MM.1S (cell line): ENCODE measurements at regions not wholly inside any gene's neighbourhood (a gene's known extent, or its start where the extent isn't known, plus 50 kb on each side); places are given as distances from the start of the nearest gene placed in this dataset.

Experiments
- DNase-seq: peaks from one replicate; pipeline ENCODE4 v3.0.0-alpha.2; 2015
- H2AFZ ChIP-seq: fragments of 300-600 bp; sonication (generic); 2 replicates; pipeline ENCODE4 v1.6.0; 2016; ENCODE audit warnings: antibody characterized with exemption, low read length
- H3F3A ChIP-seq: fragments of 300-600 bp; sonication (generic); 2 replicates; pipeline ENCODE4 v1.6.1; 2016; ENCODE audit warnings: mild to moderate bottlenecking, antibody characterized with exemption, low read length, moderate library complexity, mixed read lengths; ENCODE audit not compliant: insufficient read depth
- H3K27ac ChIP-seq: fragments of 300-600 bp; sonication (generic); 2 replicates; pipeline ENCODE4 v1.5.1; 2016; ENCODE audit warnings: mild to moderate bottlenecking, low read length
- H3K27me3 ChIP-seq: fragments of 300-600 bp; sonication (generic); replicated peaks from 2 replicates; pipeline ENCODE4 v1.6.0; 2016; ENCODE audit warnings: low read length; ENCODE audit not compliant: insufficient read depth
- H3K36me3 ChIP-seq: fragments of 300-600 bp; sonication (generic); replicated peaks from 2 replicates; pipeline ENCODE4 v1.6.1; 2016; ENCODE audit warnings: mild to moderate bottlenecking, low read length, mixed read lengths; ENCODE audit not compliant: insufficient read depth
- H3K4me1 ChIP-seq: fragments of 300-600 bp; sonication (generic); 2 replicates; pipeline ENCODE4 v1.6.1; 2016; ENCODE audit warnings: low read length, mixed read lengths
- H3K4me2 ChIP-seq: fragments of 300-600 bp; sonication (generic); 2 replicates; pipeline ENCODE4 v1.6.0; 2016; ENCODE audit warnings: low read depth, low read length
- H3K4me3 ChIP-seq: fragments of 300-600 bp; sonication (generic); 2 replicates; pipeline ENCODE4 v1.5.1; 2016; ENCODE audit warnings: low read length, mixed read lengths
- H3K79me2 ChIP-seq: fragments of 300-600 bp; sonication (generic); 2 replicates; pipeline ENCODE4 v1.6.1; 2016; ENCODE audit warnings: mixed run types, low read length, mixed read lengths
- H3K9ac ChIP-seq: fragments of 300-600 bp; sonication (generic); 2 replicates; pipeline ENCODE4 v1.6.1; 2016; ENCODE audit warnings: low read length, mixed read lengths
- H3K9me2 ChIP-seq: fragments of 300-600 bp; sonication (generic); replicated peaks from 2 replicates; pipeline ENCODE4 v1.6.1; 2016; ENCODE audit warnings: mild to moderate bottlenecking, low read length, mixed read lengths; ENCODE audit not compliant: insufficient read depth
- H3K9me3 ChIP-seq: fragments of 300-600 bp; sonication (generic); replicated peaks from 2 replicates; pipeline ENCODE4 v1.6.1; 2016; ENCODE audit warnings: mild to moderate bottlenecking, low read length, mixed read lengths; ENCODE audit not compliant: insufficient read depth
- H4K20me1 ChIP-seq: fragments of 300-600 bp; sonication (generic); 2 replicates; pipeline ENCODE4 v1.6.1; 2016; ENCODE audit warnings: mild to moderate bottlenecking, low read length, moderate library complexity, mixed read lengths; ENCODE audit not compliant: insufficient read depth
- CTCF ChIP-seq: fragments of 300-600 bp; sonication (generic); IDR thresholded peaks from 2 replicates; pipeline ENCODE4 v1.5.1; 2016; ENCODE audit warnings: antibody characterized with exemption, low read length, mixed read lengths
- EZH2 ChIP-seq: fragments of 300-600 bp; sonication (generic); optimal IDR thresholded peaks from 2 replicates; pipeline ENCODE3; 2017; ENCODE audit warnings: low read depth, mild to moderate bottlenecking, antibody characterized with exemption, low read length, mixed read lengths
- EZH2phosphoT487 ChIP-seq: fragments of 300-600 bp; sonication (generic); IDR thresholded peaks from 2 replicates; pipeline ENCODE4 v1.6.1; 2018; ENCODE audit warnings: antibody characterized with exemption, low read length

GRCh38 chr2:118728984-118729383 is 118.5 kb downstream of the EN1 start:
- no peaks in the 10 kb centered on the region for H3K27me3 ChIP-seq
- H3K4me2 ChIP-seq = no peak overlapping the region

GRCh38 chr2:118726821-118727220 is 120.6 kb downstream of the EN1 start:
- no peak overlapping the region for H3K4me3 ChIP-seq
- H3K79me2 ChIP-seq = no peaks in the 10 kb centered on the region
- H3K9me2 ChIP-seq = no peaks in the 10 kb centered on the region
- H3K9me3 ChIP-seq = no peaks in the 10 kb centered on the region
- no peaks in the 10 kb centered on the region for H3K4me1 ChIP-seq
- no peaks in the 10 kb centered on the region for H3K27me3 ChIP-seq
- no peak for DNase-seq
- H3K36me3 ChIP-seq = no peaks in the 10 kb centered on the region
- no peak overlapping the region for H2AFZ ChIP-seq
- H3F3A ChIP-seq = no peaks in the 10 kb centered on the region
- TF ChIP-seq EZH2 (no peak), CTCF (no peak), EZH2phosphoT487 (no peak)
- no peak overlapping the region for H3K4me2 ChIP-seq
- no peaks in the 10 kb centered on the region for H4K20me1 ChIP-seq
- no peak overlapping the region for H3K27ac ChIP-seq
- H3K9ac ChIP-seq = no peak overlapping the region

More at GRCh38 chr2:118728984-118729383, 118.5 kb downstream of the EN1 start:
- H3K4me1 ChIP-seq = no peaks in the 10 kb centered on the region
- TF ChIP-seq CTCF = no peak
- no peak for TF ChIP-seq EZH2phosphoT487
- TF ChIP-seq EZH2 = no peak
- no peak overlapping the region for H3K4me3 ChIP-seq
- H3K9ac ChIP-seq = no peak overlapping the region
- H3K79me2 ChIP-seq = no peaks in the 10 kb centered on the region
- H3K36me3 ChIP-seq = no peaks in the 10 kb centered on the region
- H3K9me2 ChIP-seq = no peaks in the 10 kb centered on the region
- H3K9me3 ChIP-seq = no peaks in the 10 kb centered on the region
- no peak for DNase-seq
- H3F3A ChIP-seq = no peaks in the 10 kb centered on the region
- H4K20me1 ChIP-seq = no peaks in the 10 kb centered on the region
- no peak overlapping the region for H3K27ac ChIP-seq
- H2AFZ ChIP-seq = no peak overlapping the region

GRCh38 chr2:118723394-118723793 is 124.1 kb downstream of the EN1 start:
- H2AFZ ChIP-seq = no peak overlapping the region
- H3K79me2 ChIP-seq = no peaks in the 10 kb centered on the region
- no peak overlapping the region for H3K9ac ChIP-seq

More at GRCh38 chr2:118723394-118723793, 124.1 kb downstream of the EN1 start:
- Histone ChIP-seq H3K36me3 (no peaks in the 10 kb centered on the region), H3K9me3 (no peaks in the 10 kb centered on the region), H3K27me3 (no peaks in the 10 kb centered on the region), H3K27ac (no peak overlapping the region), H4K20me1 (no peaks in the 10 kb centered on the region), H3K9me2 (no peaks in the 10 kb centered on the region), H3K4me3 (no peak overlapping the region), H3K4me2 (no peak overlapping the region), H3F3A (no peaks in the 10 kb centered on the region), H3K4me1 (no peaks in the 10 kb centered on the region)
- DNase-seq = no peak
- TF ChIP-seq CTCF (no peak), EZH2phosphoT487 (no peak), EZH2 (no peak)
